ENCODE measurements at regions not wholly inside any gene's neighbourhood (a gene's known extent, or its start where the extent isn't known, plus 50 kb on each side); places are given as distances from the start of the nearest gene placed in this dataset.
"Not testable (repeated sequence)": the region's sequence is repeated elsewhere in the genome, so short reads cannot be mapped to it uniquely, and the experiment has no call there.

DNA sequence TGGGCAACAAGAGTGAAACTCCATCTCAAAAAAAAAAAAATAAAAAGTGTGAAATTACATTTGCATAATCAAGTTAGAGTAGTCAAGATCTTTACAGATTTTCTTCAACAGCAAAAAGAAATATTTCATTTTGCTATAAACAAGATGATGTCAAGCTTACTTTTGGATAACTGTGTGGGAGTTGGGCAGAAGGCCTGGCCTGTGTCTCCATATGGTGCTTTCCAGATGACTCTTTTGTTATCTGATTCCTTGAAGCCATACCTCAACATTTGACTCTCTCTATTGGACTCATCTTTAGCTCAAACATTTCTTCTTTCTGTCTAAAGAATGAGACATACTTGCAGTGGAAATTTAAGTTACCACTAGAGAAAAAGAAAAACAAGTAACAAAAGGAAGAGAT lies 246.8 kb downstream of the MSX2 start:
- Histone ChIP-seq H3K9ac (ENCODE audit: low read depth, low read length) (no peak overlapping the region), H3K36me3 (ENCODE audit: insufficient read depth, low read length) (no peaks in the 10 kb centered on the region), H3K9me3 (ENCODE audit: control insufficient read depth, insufficient read depth, low read length) (no peaks in the 10 kb centered on the region), H3K4me1 (ENCODE audit: insufficient read depth, low read length) (no peaks in the 10 kb centered on the region)

DNA sequence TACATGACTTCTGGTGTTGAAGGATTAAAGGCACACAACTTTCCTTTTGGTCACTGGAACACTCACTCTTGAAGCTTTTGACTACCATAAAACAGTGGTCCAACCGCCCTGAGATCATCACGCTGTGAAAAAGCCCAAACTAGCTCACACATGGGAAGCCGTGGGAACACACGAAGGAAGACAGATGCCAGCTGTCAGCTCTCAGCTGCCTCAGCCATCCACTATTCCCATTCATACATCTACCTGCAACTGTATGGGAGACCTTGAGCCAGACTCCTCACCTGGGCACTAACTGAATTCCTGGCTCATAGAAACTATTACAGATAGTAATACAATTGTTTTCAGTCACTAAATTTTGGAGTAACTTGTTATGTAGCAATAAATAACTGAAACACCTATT lies 246.1 kb downstream of the MSX2 start:
- no peak overlapping the region for H3K9ac ChIP-seq (ENCODE audit: low read depth, low read length)
- no peaks in the 10 kb centered on the region for H3K36me3 ChIP-seq (ENCODE audit: insufficient read depth, low read length)
- H3K4me1 ChIP-seq (ENCODE audit: insufficient read depth, low read length) = no peaks in the 10 kb centered on the region

DNA sequence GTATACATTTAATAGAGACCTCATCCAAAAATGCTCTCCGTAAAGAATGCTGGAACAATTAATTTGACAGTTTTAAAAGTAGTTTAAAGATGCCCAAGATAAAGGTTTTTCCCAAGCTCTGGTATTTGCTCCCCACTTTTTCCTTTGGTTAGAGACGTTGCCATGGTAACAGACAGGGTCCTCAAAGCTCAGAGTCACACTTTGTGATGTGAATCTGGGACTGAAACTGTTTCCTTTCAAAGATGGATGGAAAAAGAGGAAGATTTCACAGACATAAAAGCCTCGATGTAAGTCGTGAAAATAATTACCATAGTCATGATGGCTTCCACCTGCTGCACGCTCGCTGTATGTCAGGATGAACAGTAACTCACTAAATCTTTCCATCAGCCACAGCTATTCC lies 229.5 kb downstream of the MSX2 start:
- no peaks in the 10 kb centered on the region for H3K36me3 ChIP-seq (ENCODE audit: insufficient read depth, low read length)
- H3K9ac ChIP-seq (ENCODE audit: low read depth, low read length) = no peak overlapping the region
- H3K9me3 ChIP-seq (ENCODE audit: control insufficient read depth, insufficient read depth, low read length) = no peaks in the 10 kb centered on the region
- H3K4me1 ChIP-seq (ENCODE audit: insufficient read depth, low read length) = no peaks in the 10 kb centered on the region

More for the DNA sequence above, 246.1 kb downstream of the MSX2 start:
- no peaks in the 10 kb centered on the region; the same call in 1 of the 2 replicates for H3K9me3 ChIP-seq (ENCODE audit: control insufficient read depth, insufficient read depth, low read length)

GRCh38 chr5:174951151-174951780 lies 226.9 kb downstream of the MSX2 start:
- Histone ChIP-seq H3K9me3 (ENCODE audit: control insufficient read depth, insufficient read depth, low read length) (no peaks in the 10 kb centered on the region), H3K36me3 (ENCODE audit: insufficient read depth, low read length) (no peaks in the 10 kb centered on the region), H3K9ac (ENCODE audit: low read depth, low read length) (no peak overlapping the region), H3K4me1 (ENCODE audit: insufficient read depth, low read length) (no peaks in the 10 kb centered on the region)

DNA sequence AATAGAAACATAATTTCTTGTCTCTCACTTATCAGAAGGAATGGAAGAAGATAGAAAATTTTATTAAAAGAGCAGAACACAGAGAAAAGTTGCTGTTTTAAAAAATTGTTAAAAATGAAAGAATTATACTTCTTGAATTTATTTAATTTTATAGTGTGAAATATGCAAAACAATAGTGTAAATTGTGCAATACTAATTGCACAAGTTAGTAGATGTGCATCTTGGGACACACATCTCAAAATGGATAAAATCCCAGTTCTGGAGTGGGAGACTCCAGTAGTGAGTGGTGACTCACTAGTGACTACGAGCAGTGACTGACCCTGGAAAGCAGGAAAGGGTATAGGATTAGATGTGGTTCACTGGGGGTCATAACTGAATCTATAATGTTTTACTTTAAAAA lies 223.2 kb downstream of the MSX2 start:
- Histone ChIP-seq H3K9ac (ENCODE audit: low read depth, low read length) (no peak overlapping the region), H3K36me3 (ENCODE audit: insufficient read depth, low read length) (no peaks in the 10 kb centered on the region), H3K9me3 (ENCODE audit: control insufficient read depth, insufficient read depth, low read length) (no peaks in the 10 kb centered on the region), H3K4me1 (ENCODE audit: insufficient read depth, low read length) (no peaks in the 10 kb centered on the region)

- Histone ChIP-seq H3K4me1 (ENCODE audit: insufficient read depth, low read length) (no peaks in the 10 kb centered on the region), H3K9me3 (ENCODE audit: control insufficient read depth, insufficient read depth, low read length) (no peaks in the 10 kb centered on the region), H3K9ac (ENCODE audit: low read depth, low read length) (no peak overlapping the region), H3K36me3 (ENCODE audit: insufficient read depth, low read length) (no peaks in the 10 kb centered on the region)
These were observed 221.5 kb downstream of the MSX2 start for GRCh38 chr5:174945853-174946252.

- Histone ChIP-seq H3K9me3 (ENCODE audit: control insufficient read depth, insufficient read depth, low read length) (no peaks in the 10 kb centered on the region), H3K9ac (ENCODE audit: low read depth, low read length) (no peak overlapping the region), H3K4me1 (ENCODE audit: insufficient read depth, low read length) (no peaks in the 10 kb centered on the region), H3K36me3 (ENCODE audit: insufficient read depth, low read length) (no peaks in the 10 kb centered on the region)
These were observed 219.4 kb downstream of the MSX2 start for GRCh38 chr5:174943785-174944184.

- H3K9ac ChIP-seq (ENCODE audit: low read depth, low read length); H3K9me3 ChIP-seq (ENCODE audit: control insufficient read depth, insufficient read depth, low read length); H3K36me3 ChIP-seq (ENCODE audit: insufficient read depth, low read length); H3K4me1 ChIP-seq (ENCODE audit: insufficient read depth, low read length): not testable (repeated sequence)
These were observed 218.6 kb downstream of the MSX2 start for GRCh38 chr5:174943002-174943401.

GRCh38 chr5:174937201-174938123 lies 213.1 kb downstream of the MSX2 start:
- H3K9me3 ChIP-seq (ENCODE audit: control insufficient read depth, insufficient read depth, low read length) = no peaks in the 10 kb centered on the region
- no peak overlapping the region for H3K9ac ChIP-seq (ENCODE audit: low read depth, low read length)
- H3K36me3 ChIP-seq (ENCODE audit: insufficient read depth, low read length) = no peaks in the 10 kb centered on the region
- H3K4me1 ChIP-seq (ENCODE audit: insufficient read depth, low read length) = no peaks in the 10 kb centered on the region

- Histone ChIP-seq H3K9ac (ENCODE audit: low read depth, low read length) (no peak overlapping the region), H3K4me1 (ENCODE audit: insufficient read depth, low read length) (no peaks in the 10 kb centered on the region), H3K36me3 (ENCODE audit: insufficient read depth, low read length) (no peaks in the 10 kb centered on the region), H3K9me3 (ENCODE audit: control insufficient read depth, insufficient read depth, low read length) (no peaks in the 10 kb centered on the region)
These were observed 211.6 kb downstream of the MSX2 start for GRCh38 chr5:174935854-174936474.

DNA sequence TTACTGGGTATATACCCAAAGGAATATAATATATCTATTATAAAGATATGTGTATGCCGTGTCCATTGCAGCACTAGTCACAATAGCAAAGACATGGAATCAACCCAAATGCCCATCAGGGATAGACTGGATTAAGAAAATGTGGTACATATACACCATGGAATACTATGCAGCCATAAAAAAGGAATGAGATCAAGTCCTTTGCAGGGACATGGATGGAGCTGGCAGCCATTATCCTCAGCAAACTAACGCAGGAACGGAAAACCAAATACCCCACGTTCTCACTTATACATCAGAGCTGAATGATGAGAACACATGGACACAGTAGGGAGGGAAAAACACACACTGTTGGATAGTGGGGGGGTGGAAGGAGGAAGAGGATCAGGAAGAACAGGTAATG lies 206.7 kb downstream of the MSX2 start:
- H3K4me1 ChIP-seq (ENCODE audit: insufficient read depth, low read length); H3K36me3 ChIP-seq (ENCODE audit: insufficient read depth, low read length); H3K9me3 ChIP-seq (ENCODE audit: control insufficient read depth, insufficient read depth, low read length); H3K9ac ChIP-seq (ENCODE audit: low read depth, low read length): not testable (repeated sequence)

- no peak overlapping the region for H3K9ac ChIP-seq (ENCODE audit: low read depth, low read length)
- H3K36me3 ChIP-seq (ENCODE audit: insufficient read depth, low read length) = no peaks in the 10 kb centered on the region
- H3K4me1 ChIP-seq (ENCODE audit: insufficient read depth, low read length) = peaks cover 10% of the 10 kb centered on the region
- no peaks in the 10 kb centered on the region for H3K9me3 ChIP-seq (ENCODE audit: control insufficient read depth, insufficient read depth, low read length)
These were observed 201.2 kb downstream of the MSX2 start for GRCh38 chr5:174925586-174925985.

- Histone ChIP-seq H3K36me3 (ENCODE audit: insufficient read depth, low read length) (no peaks in the 10 kb centered on the region), H3K9me3 (ENCODE audit: control insufficient read depth, insufficient read depth, low read length) (no peaks in the 10 kb centered on the region), H3K9ac (ENCODE audit: low read depth, low read length) (no peak overlapping the region), H3K4me1 (ENCODE audit: insufficient read depth, low read length) (peaks cover 11% of the 10 kb centered on the region)
These were observed 198.6 kb downstream of the MSX2 start for GRCh38 chr5:174922955-174923354.

- no peaks in the 10 kb centered on the region for H3K36me3 ChIP-seq (ENCODE audit: insufficient read depth, low read length)
- H3K9ac ChIP-seq (ENCODE audit: low read depth, low read length) = no peak overlapping the region
- peaks cover 11% of the 10 kb centered on the region for H3K4me1 ChIP-seq (ENCODE audit: insufficient read depth, low read length)
- H3K9me3 ChIP-seq (ENCODE audit: control insufficient read depth, insufficient read depth, low read length) = no peaks in the 10 kb centered on the region
These were observed 196.6 kb downstream of the MSX2 start for GRCh38 chr5:174920906-174921550.

Measured in ES-I3 (cell line).